D721Med (cell line): ENCODE measurements at regions not wholly inside any gene's neighbourhood (a gene's known extent, or its start where the extent isn't known, plus 50 kb on each side); places are given as distances from the start of the nearest gene placed in this dataset.

Experiments used
- DNase-seq: peaks from one replicate; pipeline ENCODE4 v3.0.0; 2011; ENCODE audit warnings: low spot score; ENCODE audit not compliant: insufficient read length
- FAIRE-seq: peaks from 2 replicates; lab custom pipeline; 2011; peaks lifted over from hg19 to GRCh38; lab: Jason Lieb, UNC
- TF ChIP-seq, protein P1 (sequence below): IDR thresholded peaks from 2 replicates; pipeline ENCODE4 v1.5.1; 2012; ENCODE audit warnings: mild to moderate bottlenecking, control low read depth; ENCODE audit not compliant: insufficient read depth; ENCODE audit errors: missing control alignments

DNA sequence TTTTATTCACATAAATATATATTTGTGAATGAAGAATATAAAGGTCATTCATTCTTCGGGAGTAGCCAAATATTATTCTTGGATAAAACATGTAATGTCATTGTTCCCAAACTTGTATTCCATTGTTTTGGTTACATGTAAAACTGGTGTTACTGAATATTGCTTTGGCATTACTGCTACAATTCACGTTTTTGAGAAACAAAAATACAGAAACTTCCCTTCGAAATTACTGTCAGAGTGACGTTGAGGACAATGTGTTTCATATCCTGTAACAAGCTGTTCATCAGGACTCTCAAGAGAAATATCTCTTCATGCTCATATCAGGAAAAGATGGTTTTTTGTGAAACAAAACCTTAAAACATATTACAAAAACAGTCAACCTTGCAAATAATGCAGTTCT lies 258.9 kb upstream of the DDX53 start:
- TF ChIP-seq, protein P1, sequence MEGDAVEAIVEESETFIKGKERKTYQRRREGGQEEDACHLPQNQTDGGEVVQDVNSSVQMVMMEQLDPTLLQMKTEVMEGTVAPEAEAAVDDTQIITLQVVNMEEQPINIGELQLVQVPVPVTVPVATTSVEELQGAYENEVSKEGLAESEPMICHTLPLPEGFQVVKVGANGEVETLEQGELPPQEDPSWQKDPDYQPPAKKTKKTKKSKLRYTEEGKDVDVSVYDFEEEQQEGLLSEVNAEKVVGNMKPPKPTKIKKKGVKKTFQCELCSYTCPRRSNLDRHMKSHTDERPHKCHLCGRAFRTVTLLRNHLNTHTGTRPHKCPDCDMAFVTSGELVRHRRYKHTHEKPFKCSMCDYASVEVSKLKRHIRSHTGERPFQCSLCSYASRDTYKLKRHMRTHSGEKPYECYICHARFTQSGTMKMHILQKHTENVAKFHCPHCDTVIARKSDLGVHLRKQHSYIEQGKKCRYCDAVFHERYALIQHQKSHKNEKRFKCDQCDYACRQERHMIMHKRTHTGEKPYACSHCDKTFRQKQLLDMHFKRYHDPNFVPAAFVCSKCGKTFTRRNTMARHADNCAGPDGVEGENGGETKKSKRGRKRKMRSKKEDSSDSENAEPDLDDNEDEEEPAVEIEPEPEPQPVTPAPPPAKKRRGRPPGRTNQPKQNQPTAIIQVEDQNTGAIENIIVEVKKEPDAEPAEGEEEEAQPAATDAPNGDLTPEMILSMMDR = no peak
- DNase-seq (no peak), FAIRE-seq (peak; percentile 58)

DNA sequence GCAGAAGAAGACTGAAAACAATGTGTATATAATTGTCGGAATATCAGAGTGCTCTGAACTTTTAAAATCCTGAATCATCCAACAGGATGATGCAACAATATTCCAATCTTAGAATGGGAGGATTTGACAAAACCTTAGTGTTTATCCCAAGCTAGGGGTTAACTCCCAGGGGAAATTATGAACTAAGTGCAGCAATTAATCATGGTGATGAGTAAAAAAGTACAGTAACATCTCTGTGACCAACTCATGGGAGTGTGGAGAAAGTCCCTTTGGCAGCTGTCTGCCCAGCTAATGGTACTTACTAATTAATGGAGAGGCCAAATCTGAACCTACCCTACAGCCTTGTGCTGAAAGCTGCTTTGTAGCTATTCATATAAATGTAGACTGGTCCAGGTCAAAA lies 257.6 kb upstream of the DDX53 start:
- TF ChIP-seq, protein P1 = no peak
- FAIRE-seq = peak; percentile 92
- no peak for DNase-seq

DNA sequence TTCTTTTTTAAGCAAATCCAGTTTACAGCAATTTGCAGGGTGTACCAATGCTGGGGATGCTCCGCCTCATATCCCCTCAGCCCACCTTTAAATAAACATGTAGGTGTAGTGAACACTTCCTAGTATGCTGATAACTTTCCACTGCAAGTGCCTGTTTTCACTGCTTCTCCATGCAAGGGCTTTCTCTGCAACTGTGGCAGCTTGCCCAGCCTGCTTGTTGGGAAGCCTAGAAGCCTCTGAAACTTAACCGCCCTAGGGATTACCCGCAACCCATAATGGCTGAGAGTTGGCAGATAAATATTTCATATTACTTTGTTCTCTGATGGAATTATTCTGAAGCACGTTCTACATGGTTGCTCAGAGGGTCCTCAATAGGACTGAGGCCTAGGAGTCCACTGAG lies 253.7 kb upstream of the DDX53 start:
- no peak for DNase-seq
- TF ChIP-seq, protein P1 = no peak
- no peak for FAIRE-seq

DNA sequence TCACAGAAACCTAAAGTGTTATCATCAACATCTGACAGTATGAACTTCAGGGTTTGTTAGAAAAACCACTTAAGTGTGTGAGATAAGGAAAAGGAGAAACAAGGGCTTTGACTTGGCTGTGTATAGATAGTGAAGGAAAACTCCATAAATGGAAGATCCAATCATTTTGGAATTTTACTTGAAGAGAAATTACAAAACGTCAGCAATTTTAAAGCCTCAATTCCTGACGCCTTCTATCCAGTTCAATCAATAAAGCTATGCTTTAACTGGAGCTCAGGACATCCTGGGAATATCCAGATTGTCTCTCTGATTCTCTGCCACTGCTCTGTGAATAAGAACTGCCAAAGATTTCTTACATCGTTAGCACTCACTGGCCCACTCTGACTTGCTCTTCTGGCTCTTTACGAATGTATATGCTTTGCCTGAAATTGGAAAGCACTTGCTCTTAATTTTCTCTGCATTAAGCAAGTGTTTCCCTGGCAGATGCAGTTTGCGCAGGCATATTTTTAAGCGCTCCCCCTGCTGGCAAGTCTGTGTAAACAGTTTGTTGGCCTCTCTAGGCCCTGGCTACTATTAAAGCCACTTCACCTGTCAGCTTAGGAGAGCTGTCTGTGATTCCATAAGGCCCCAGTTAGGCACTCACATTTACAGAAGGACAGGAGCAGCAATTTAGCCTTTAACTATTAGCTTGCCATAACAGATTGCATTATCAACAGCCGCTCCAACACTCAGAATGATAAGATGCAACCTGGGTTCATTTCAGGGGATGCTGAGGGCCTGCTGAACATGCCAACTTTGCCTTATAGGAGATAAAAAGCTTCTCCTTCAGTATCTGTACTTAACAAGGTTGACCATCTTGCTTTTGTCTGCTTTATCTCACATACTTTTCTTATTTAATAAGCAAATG lies 251.4 kb upstream of the DDX53 start:
- DNase-seq = no peak
- TF ChIP-seq, protein P1 = peak; percentile 54
- peak; percentile 77 for FAIRE-seq

DNA sequence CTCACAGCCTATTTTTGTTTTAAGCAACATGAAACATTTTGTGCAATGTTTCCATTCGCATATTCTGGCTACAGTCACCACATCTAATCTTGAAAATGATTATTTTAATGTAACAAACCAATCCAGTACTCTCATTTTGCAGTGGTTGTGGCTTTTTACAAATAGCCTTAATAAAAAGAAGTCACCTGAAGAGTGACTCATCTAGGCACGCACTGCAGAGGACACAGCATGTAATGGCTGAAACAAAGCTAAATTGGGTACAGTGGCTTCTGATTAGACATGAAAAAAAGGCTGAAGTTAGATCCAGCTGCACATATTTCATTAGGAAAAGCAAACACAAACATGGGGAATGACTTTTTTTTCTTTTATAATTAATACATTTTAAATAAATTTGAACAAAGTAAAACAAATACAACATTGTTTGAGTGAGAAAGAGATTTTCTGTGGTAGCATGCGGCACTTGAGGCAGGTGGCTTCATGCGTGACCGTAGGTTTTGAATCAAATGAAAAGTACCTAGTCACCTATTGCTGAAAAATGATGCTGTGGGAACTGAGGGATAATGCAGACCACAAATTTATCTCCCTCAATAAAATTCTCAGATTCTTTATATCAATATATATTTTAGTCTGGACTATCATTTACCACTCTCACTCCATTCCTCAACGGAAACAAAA lies 240.8 kb upstream of the DDX53 start:
- DNase-seq = no peak
- no peak for FAIRE-seq
- TF ChIP-seq, protein P1 = no peak

- FAIRE-seq (no peak), DNase-seq (no peak)
- TF ChIP-seq, protein P1 = no peak
Measured at GRCh38 chrX:22760513-22761057, 239.2 kb upstream of the DDX53 start.
